GM21447 (cell line): ENCODE measurements at regions not wholly inside any gene's neighbourhood (a gene's known extent, or its start where the extent isn't known, plus 50 kb on each side); places are given as distances from the start of the nearest gene placed in this dataset.
A peak's percentile ranks its signal among the peaks of the same experiment; 100 is the strongest.
"Not testable (repeated sequence)": the region's sequence is repeated elsewhere in the genome, so short reads cannot be mapped to it uniquely, and the experiment has no call there.

ENCODE experiments used
- ATAC-seq: cut with Tn5 transposase; IDR thresholded peaks from one replicate; pipeline ENCODE4 v1.9.1; 2021; ENCODE audit not compliant: unreplicated experiment

DNA sequence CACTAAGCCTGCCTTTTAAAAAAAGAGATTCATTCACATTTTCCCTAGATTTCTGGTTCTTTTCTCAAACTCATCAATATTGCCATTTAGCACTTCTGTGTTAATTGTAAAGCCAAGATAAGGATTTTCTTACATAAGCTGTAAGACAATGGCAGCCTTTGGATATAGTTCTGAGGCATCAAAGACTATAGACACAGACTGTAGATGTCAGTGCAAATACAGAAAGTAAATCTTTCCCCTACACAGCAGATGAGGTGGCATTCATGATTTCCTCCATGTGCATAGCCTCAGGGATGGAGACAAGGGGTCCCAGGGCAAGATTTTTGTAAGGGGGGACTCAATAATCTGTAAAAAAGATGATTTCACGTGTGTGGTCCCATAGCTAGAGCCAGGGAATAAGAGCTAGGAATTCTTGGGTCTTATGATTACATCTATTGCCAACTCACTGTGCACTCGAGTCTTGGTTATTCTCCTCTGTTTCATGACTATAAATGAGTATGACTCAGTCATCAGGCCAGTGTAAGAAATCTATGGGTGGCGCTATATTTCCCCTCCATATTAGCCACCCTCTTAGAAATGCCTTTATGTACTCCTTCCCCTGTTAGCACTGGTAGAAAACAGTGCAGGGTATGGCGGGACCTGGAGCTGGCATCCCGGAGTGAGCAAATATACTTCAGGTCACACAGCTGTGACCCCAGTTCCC lies 207.5 kb downstream of the EXOC5 start:
- no peak for ATAC-seq

DNA sequence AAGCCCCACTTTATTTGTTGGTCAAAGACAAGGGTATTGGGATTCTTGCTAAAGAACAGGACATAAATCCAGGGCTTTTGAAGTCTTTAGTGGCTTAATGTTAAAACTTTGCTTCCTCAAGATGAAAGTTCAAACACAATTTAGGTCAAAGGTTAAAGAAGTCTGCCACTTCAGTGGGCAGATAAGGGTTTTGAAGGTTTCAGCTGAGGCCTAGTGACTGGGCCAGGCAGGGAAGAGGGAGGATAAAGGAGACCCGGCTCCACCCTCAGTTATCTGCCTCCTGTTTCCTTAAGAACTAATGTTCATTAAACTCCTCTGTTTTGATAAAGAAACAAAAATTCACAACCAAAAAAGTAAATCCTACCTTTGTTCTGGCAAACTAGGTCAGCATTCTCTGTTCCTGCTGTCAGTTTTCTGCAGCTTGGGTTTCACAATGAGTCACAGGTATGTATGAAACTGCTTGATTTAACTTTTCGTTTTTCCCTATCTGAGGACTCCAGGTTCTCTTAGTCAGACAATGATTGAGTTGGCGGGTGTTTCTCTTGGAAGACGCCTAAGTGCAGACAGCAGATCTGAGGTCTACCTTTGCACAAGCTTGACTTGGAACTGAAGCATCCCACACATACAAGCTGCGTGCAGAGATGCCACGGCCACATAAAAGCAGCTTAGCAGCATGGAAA lies 208.3 kb downstream of the EXOC5 start:
- ATAC-seq: peak; percentile 92

DNA sequence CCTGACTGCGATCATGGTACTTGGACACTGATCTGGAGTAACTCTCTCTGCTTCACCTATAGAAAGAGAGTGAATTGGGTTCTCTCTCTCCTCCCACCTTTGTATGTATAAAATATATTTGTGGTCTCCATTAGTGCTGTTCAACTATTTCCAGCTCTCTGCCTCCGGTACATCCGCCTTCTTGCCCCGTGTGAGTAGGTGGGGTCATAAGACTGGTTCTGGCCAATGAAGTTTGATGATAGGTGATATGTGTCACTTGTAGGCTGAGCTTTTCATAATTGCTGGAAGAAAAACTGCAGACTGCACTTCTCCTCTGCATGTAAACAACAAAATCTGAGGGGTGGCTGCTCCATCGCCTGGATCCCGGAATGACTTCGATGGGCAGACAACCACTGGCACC lies 210.4 kb downstream of the EXOC5 start:
- ATAC-seq: no peak

DNA sequence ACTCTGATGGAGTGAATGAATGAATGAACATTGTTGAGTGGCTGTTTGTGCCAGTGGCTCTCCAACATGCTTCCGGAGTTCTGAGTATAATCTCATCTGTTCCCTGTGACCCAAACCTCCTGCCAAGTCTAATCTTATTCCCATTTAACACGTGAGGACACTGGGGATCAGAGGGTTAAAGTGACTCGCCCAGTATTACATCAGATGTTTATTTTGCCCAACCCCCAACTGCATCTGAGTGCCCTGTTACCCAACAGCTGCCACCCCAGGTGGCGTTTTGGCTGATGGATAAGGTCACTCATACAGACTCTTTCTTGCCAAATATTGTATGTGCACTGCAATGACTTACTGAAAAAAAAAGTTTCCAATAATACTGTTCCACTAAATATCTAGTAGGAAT lies 210.9 kb downstream of the EXOC5 start:
- no peak for ATAC-seq

DNA sequence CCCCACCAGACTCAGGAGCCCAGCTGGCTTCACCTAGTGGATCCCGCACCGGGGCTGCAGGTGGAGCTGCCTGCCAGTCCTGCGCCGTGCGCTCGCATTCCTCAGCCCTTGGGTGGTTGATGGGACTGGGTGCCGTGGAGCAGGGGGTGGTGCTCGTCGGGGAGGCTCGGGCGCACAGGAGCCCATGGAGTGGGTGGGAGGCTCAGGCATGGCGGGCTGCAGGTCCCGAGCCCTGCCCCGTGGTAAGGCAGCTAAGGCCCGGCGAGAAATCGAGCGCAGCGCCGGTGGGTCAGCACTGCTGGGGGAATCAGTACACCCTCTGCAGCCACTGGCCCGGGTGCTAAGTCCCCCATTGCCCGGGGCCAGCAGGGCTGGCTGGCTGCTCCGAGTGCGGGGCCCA lies 212.2 kb downstream of the EXOC5 start:
- not testable (repeated sequence) for ATAC-seq

DNA sequence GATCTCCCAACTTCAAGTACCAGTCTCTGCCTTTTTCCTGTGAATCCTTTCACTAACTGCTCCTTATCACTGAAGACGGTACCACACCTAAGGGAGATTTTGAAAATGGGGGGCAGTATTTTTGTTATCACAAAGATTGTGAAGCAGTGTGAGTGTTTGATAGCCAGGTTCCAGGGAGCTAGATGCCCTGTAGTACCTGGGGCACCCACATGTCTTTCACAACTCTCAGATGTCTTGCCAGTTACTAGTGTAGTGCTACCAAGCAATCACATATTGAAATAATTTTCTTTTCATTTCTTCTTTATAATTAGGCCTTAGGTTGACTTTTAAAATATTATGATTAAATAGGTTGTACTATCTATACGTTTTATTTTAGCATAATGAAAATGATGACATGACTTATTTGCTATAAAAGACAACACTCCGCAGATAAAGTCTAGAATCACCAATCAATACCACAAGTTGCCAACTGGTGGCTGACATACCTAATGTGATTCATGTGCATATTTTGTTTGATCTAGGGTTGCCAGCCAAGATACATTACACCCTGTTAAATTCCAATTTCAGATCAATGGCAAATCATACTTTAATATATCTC lies 215.9 kb downstream of the EXOC5 start:
- ATAC-seq: no peak

DNA sequence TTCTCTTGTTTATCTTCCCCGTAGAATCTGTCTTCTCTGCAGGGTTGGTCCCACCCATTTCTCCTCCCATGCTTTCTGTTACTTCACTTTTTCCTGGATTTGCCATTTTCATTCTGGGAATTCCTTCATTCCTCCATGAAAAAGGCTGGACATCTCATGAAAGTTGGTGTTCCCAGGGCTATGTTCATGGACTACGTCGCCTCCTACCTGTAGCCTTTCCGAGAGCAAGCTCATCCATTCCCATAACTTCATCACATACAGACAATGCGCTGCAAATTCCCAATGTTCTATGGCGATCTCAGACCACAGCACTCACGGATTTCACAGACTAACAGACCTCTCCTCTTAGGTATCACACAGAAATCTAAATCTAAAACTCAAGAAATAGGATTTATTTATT lies 217.1 kb downstream of the EXOC5 start:
- no peak for ATAC-seq

DNA sequence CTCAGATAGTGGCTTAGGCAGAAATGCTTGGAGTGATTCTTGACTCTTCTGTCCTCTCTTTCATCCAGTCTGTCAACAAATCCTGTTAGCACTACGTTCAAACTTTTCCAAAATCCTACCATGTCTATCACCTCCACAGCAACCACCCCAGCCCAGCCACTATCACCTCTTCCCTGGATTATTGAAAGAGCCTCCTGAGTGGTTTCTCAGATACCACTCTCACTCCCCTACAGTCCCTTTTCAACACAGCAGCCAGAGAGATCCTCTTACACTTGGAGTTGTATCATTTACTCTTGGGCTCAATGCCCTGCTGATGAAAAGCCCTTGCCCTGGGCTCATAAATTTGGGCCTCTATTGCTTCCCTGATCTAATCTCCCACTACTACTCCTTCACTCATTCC lies 218.9 kb downstream of the EXOC5 start:
- ATAC-seq: no peak

DNA sequence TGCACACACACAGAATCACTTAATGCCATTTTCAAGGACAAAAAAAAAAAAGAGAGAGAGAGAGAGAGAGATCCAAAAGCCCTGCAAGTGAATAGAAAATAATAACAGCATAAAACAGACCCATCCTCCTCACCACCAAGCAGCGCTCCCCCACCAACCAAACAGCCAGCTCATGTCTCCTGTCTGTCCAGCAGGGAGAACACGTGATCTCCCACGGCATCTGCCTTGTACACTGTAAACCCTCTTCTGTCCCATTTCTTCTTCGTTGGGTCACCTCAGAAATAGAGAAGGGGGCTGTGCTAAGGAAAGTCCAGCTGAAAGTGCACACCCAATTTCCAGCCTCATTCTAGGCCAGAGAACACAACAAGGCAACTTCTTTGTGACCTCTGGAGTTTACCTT lies 222.5 kb downstream of the EXOC5 start:
- no peak for ATAC-seq

DNA sequence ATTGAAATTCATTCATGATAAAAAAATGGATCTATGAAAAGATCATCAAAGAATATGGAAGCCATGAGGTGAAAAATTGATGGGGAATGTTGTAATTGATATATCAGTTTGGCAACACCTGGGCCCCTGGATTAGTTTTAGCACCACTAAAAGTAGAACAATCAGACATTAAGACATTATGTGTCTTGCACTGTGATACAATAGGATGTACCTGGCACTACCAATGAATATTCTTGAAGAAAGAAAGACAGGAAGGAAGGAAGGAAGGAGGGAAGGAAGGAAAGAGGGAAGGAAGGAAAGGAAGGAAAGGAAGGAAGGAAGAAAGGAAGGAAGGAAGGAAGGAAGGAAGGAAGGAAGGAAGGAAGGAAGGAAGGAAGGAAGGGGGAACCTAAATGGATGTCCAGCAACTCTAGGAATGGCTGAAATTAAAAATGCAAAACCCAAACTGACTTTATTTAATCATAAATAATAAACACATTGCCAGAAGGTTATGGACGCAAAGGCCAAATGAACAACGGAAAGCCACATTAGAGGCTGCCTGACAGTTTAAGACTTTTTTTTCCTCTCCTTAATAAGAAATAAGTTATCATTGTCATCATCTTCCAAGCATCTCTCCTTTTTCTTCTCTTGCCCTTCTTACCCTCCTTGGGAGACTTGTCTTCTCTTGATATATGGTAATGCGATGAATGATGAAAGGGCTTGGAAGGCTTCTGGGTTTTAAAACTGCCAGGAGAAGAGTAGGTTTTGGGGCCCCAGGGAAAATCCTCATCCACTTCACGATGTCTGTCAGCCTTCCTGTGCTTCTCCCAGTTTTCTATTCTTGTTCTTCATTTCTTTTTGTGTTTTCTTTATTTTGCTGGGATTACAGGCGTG lies 224.4 kb downstream of the EXOC5 start:
- ATAC-seq: not testable (repeated sequence)

DNA sequence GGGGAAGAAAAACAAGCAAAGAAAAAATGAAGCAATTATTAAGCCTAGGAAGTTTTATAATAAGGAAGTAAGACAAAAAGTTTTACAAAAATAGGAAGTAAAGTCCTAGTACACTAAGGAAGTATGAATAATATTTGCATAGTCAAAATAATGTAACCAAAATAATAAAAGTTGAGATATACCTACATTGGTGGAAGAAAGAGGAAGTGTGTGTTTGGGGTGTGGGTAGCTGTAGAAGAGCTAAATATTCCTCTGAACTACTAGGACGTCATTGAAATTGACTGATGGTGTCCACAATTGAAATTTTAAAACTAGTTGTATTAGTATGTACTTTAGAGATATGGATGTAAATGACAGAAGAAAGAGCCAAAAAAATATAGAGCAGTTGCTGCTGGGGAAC lies 228.4 kb upstream of the OTX2 start:
- ATAC-seq: no peak

DNA sequence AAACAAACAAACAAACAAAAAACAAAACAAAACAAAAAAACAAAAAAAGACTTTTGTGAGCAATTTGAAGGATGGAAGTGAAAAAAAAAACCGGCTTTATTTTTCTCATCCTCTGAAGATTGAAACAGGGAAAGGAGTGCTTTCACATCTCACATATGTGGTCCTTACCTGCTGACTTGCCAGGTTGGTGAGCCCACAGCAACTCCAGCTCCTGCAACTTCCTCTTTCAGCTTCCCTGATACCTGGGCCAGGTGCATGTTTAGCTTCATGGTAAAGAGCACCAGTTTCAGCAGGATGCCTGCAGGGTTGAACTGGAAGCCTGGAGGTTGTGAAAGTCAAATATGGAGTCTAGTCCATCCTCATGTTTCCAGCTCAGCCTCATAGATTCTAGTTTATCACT lies 221.2 kb upstream of the OTX2 start:
- ATAC-seq: no peak

DNA sequence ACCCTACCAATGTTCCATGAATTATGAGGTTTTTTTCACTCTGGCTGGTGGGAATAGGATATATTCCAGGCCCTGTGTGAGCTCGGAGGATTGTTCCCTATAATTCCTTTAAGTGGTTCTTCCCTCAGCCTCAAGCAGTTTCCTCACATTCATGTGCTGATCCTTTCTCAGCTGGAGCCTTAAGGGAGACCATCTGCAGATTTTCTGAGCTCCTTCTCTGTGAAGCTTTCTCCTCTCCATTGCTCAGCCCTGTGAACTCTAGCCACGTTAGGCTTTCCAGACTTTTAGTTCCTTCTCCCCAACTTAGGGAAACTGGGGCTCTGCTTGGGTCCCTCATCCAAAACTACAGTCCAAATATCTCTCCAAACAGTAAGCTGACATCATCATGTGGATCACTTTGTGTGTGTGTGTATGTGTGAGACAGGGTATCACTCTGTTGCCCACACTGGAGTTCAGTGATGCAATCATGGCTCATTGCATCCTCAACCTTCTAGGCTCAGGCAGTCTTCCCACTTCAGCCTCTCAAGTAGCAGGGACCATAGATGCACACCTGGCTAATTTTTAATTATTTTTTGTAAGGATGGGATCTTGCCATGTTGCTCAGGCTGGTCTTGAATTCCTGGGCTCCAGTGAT lies 219.5 kb upstream of the OTX2 start:
- no peak for ATAC-seq

DNA sequence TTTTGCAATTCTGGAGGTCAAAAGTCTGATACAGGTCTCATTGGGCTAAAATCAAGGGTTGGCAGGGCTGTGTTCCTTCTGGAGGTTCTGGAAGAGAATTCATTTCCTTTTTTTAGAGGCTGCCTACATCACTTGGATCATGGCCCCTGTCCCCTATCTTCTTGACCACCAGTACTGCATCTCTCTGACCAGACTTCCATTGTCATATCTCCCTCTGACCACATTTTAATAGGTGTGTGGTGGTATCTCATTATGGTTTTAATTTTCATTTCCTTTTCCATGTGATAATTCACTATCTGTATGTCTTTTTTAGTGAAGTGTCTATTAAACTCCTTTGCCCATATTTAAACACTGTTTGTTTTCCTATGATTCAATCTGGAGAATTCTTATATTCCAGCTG lies 215.2 kb upstream of the OTX2 start:
- ATAC-seq: no peak

DNA sequence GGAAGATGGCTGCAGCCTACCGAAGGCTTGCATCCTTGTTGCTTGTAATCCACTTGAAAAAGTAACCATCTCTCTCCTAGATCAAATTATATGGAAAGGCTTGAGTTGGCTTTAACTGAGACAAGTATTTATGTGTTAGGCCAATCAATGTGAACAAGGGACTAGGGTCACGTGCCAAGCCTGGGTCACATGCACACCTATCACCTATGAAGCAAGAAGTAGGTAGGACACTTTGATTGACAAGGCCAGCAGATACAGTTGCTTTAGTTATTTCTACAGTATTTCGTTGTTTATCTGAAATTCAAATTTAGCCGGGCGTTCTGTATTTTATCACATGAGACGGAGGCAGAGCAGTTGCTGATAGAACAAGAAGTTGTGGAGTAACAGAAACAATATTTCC lies 212.3 kb upstream of the OTX2 start:
- no peak for ATAC-seq

DNA sequence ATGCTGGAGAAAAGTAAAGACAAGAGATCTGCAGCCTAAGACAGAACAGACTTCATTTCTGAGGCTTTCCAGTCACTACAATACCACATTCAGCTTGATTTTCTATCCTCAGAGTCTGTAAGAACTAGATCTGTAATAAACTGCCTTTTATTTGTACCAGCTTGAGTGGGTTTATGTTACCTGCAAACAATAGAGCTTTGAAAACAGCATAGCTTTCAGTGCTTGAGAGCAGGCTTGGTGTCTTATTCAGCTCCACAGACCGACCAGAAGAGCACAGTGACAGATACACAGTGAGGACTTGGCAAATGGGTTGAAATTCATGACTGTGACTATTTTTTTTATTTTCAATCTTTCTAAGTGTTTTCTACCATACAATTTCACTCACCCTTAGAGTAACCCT lies 207.8 kb upstream of the OTX2 start:
- no peak for ATAC-seq

DNA sequence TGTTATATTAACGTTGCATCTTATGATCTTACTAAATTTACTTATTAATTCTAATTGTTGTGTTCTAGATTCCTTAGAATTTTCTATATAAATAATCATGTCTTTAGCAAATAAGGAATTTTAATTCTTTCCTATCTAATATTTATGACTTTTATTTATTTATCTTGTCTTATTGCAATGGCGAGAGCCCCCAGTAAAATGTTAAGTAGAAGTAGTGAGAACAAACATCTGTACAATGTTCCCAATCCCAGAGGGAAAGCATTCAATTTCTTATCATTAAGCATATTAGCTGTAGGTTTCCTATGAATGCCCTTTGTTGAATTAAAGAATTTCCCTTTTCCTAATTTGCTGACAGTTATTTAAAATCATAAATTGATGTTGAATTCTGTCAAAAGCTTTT lies 203.7 kb upstream of the OTX2 start:
- ATAC-seq: no peak

DNA sequence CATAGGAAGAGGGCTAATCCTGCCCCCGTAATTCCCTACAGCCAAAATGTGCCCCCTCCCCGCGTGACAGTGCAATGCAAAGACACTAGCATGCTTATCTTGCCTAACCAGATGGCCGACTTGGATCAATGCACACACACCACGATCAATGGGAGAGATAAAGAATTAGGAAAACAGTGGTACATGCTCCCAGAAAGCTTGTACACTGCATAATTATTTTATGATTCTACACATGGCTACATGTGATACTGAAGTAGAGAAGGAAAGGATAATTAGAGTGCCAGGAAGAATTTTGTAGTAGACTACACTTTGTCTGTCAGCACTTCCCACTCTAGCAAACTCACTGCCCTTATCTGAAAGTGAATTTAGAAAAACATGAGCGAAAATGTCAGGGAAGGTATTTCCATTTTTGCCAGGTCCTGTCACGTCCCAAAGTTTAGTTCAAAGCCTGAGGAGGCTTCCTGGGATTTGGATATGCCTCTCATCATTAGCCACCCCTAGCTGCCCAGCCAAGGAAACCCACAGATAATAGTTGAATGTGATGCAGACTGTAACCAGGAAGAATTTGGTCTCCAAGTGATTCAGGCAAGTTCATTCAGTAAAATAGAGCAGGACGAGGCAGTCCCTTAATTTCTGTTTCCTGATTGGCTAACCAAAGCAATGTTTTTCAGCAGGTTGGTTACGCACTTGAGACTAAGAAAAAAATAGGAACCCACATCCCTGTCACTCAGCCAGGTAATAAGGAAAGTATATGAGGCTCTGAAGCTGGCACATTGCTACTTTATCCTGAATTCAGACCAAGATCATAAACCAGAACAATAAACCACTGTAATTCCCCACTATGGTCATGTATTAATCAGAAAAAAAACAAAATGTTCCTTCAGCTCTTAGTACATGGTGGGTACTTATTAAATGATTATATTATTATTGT lies 199.6 kb upstream of the OTX2 start:
- no peak for ATAC-seq

DNA sequence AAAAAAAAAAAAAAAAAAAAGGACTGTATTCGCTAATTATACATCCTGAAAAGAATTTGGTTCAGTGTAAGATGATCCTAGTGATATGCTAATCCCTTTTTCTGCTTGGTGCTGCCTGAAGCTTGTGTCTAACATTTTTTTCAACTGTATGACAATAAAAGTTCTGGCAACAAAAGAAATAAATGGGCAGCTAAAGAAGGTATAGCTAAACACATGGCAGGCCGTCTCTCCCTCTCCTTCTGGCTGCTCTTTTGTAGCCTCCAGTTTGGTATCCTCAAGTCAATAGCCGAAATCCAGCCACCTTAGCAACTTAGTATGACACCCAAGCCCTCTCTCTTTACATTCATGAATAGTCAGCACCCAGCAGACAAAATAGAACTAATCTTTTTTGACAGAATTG lies 198.3 kb upstream of the OTX2 start:
- no peak for ATAC-seq

DNA sequence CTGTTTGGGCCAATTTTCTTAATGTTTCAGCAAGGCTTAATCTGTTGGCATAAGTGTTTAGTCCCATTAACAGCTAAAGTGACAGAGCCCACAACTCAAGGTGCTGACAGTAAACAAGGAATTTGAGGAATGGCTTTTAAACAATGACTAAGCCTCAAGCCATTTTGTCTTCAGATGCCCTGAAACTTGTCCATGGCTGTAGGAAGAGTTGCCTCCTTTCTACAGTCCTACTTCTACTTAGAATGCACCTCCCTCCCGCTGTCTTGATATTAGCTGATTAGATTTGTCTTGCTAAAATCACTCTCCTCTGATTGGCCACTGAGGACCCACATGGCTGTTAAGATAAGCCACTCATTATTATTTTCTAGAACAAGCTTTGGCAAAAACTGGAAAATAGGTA lies 188.4 kb upstream of the OTX2 start:
- ATAC-seq: no peak
